ENCODE measurements at regions not wholly inside any gene's neighbourhood (a gene's known extent, or its start where the extent isn't known, plus 50 kb on each side); places are given as distances from the start of the nearest gene placed in this dataset.
"Not testable (repeated sequence)": the region's sequence is repeated elsewhere in the genome, so short reads cannot be mapped to it uniquely, and the experiment has no call there.

- Histone ChIP-seq H3K4me1 (no peaks in the 10 kb centered on the region), H3K9ac (no peak overlapping the region), H4K20me1 (no peaks in the 10 kb centered on the region), H3K4me2 (no peak overlapping the region), H3K27me3 (no peaks in the 10 kb centered on the region), H3K27ac (no peak overlapping the region), H3K36me3 (no peaks in the 10 kb centered on the region), H3K4me3 (no peak overlapping the region), H3K9me3 (no peaks in the 10 kb centered on the region)
- TF ChIP-seq Cebpa-rat (IDR thresholded peaks at IDR 0.05): no peak
These were observed 341.6 kb upstream of the PCSK5 start for GRCh38 chr9:75548871-75549270.

- Histone ChIP-seq H3K27me3 (no peaks in the 10 kb centered on the region), H3K9me3 (no peaks in the 10 kb centered on the region), H4K20me1 (no peaks in the 10 kb centered on the region), H3K9ac (no peak overlapping the region), H3K4me2 (no peak overlapping the region), H3K27ac (no peak overlapping the region), H3K36me3 (no peaks in the 10 kb centered on the region), H3K4me3 (no peak overlapping the region), H3K4me1 (no peaks in the 10 kb centered on the region)
- TF ChIP-seq Cebpa-rat (IDR thresholded peaks at IDR 0.05): no peak
These were observed 338.6 kb upstream of the PCSK5 start for GRCh38 chr9:75551861-75552260.

- no peak for TF ChIP-seq Cebpa-rat (IDR thresholded peaks at IDR 0.05)
- Histone ChIP-seq H3K4me1 (no peaks in the 10 kb centered on the region), H3K27ac (no peak overlapping the region), H3K9ac (no peak overlapping the region), H3K9me3 (no peaks in the 10 kb centered on the region), H4K20me1 (no peaks in the 10 kb centered on the region), H3K4me3 (no peak overlapping the region), H3K27me3 (no peaks in the 10 kb centered on the region), H3K4me2 (no peak overlapping the region), H3K36me3 (no peaks in the 10 kb centered on the region)
These were observed 337.5 kb upstream of the PCSK5 start for GRCh38 chr9:75552941-75553340.

- not testable (repeated sequence) for H3K4me2 ChIP-seq, H4K20me1 ChIP-seq, H3K9ac ChIP-seq, H3K27me3 ChIP-seq, H3K27ac ChIP-seq, H3K4me1 ChIP-seq, H3K9me3 ChIP-seq, H3K36me3 ChIP-seq, H3K4me3 ChIP-seq
These were observed 323.7 kb upstream of the PCSK5 start for GRCh38 chr9:75566813-75567212.

- H3K9ac ChIP-seq: no peak overlapping the region
- TF ChIP-seq Cebpa-rat (IDR thresholded peaks at IDR 0.05): no peak
- no peaks in the 10 kb centered on the region for H3K27me3 ChIP-seq
These were observed 319.9 kb upstream of the PCSK5 start for GRCh38 chr9:75570538-75570937.

GRCh38 chr9:75574569-75574968 is 315.9 kb upstream of the PCSK5 start:
- H3K4me2 ChIP-seq: no peak overlapping the region
- H3K9me3 ChIP-seq: no peaks in the 10 kb centered on the region
- no peak for TF ChIP-seq Cebpa-rat (IDR thresholded peaks at IDR 0.05)
- H3K27me3 ChIP-seq: no peaks in the 10 kb centered on the region
- H3K4me3 ChIP-seq: no peak overlapping the region
- no peaks in the 10 kb centered on the region for H3K36me3 ChIP-seq
- no peak overlapping the region for H3K9ac ChIP-seq
- H4K20me1 ChIP-seq: no peaks in the 10 kb centered on the region
- no peaks in the 10 kb centered on the region for H3K4me1 ChIP-seq
- no peak overlapping the region for H3K27ac ChIP-seq

More at GRCh38 chr9:75570538-75570937, 319.9 kb upstream of the PCSK5 start:
- 0 out of 2 replicates have a peak, but pooled peaks cover 6% of the 10 kb centered on the region for H3K9me3 ChIP-seq
- H3K36me3 ChIP-seq: no peaks in the 10 kb centered on the region
- peaks cover under 1% of the 10 kb centered on the region; the same call in 1 of the 2 replicates for H3K4me1 ChIP-seq
- no peak overlapping the region for H3K27ac ChIP-seq
- H3K4me3 ChIP-seq: no peak overlapping the region
- H4K20me1 ChIP-seq: no peaks in the 10 kb centered on the region
- H3K4me2 ChIP-seq: no peak overlapping the region

- Histone ChIP-seq H3K36me3 (no peaks in the 10 kb centered on the region), H3K9ac (no peak overlapping the region), H3K27ac (no peak overlapping the region)
These were observed 307.6 kb upstream of the PCSK5 start for GRCh38 chr9:75582870-75583269.

GRCh38 chr9:75588808-75589207 is 301.7 kb upstream of the PCSK5 start:
- Histone ChIP-seq H3K9me3 (no peaks in the 10 kb centered on the region), H3K4me3 (no peak overlapping the region), H4K20me1 (no peaks in the 10 kb centered on the region), H3K9ac (no peak overlapping the region), H3K4me2 (no peak overlapping the region), H3K36me3 (no peaks in the 10 kb centered on the region), H3K27ac (no peak overlapping the region), H3K4me1 (no peaks in the 10 kb centered on the region), H3K27me3 (no peaks in the 10 kb centered on the region)
- no peak for TF ChIP-seq Cebpa-rat (IDR thresholded peaks at IDR 0.05)

More at GRCh38 chr9:75582870-75583269, 307.6 kb upstream of the PCSK5 start:
- no peaks in the 10 kb centered on the region for H3K9me3 ChIP-seq
- H3K4me1 ChIP-seq: no peaks in the 10 kb centered on the region
- H3K4me3 ChIP-seq: no peak overlapping the region
- no peaks in the 10 kb centered on the region for H3K27me3 ChIP-seq
- no peak for TF ChIP-seq Cebpa-rat (IDR thresholded peaks at IDR 0.05)
- no peak overlapping the region for H3K4me2 ChIP-seq
- no peaks in the 10 kb centered on the region for H4K20me1 ChIP-seq

- no peak overlapping the region for H3K9ac ChIP-seq
- H3K36me3 ChIP-seq: no peaks in the 10 kb centered on the region
- no peaks in the 10 kb centered on the region for H3K4me1 ChIP-seq
- no peaks in the 10 kb centered on the region for H4K20me1 ChIP-seq
- no peak overlapping the region for H3K27ac ChIP-seq
- H3K4me3 ChIP-seq: no peak overlapping the region
- no peak overlapping the region for H3K4me2 ChIP-seq
- no peaks in the 10 kb centered on the region for H3K9me3 ChIP-seq
- H3K27me3 ChIP-seq: no peaks in the 10 kb centered on the region
- no peak for TF ChIP-seq Cebpa-rat (IDR thresholded peaks at IDR 0.05)
These were observed 301.0 kb upstream of the PCSK5 start for GRCh38 chr9:75589497-75589896.

- no peaks in the 10 kb centered on the region for H3K9me3 ChIP-seq
- H4K20me1 ChIP-seq: no peaks in the 10 kb centered on the region
- no peak overlapping the region for H3K4me2 ChIP-seq
- no peak overlapping the region for H3K9ac ChIP-seq
- no peaks in the 10 kb centered on the region for H3K27me3 ChIP-seq
- H3K4me3 ChIP-seq: no peak overlapping the region
- H3K36me3 ChIP-seq: no peaks in the 10 kb centered on the region
- H3K27ac ChIP-seq: no peak overlapping the region
- no peak for TF ChIP-seq Cebpa-rat (IDR thresholded peaks at IDR 0.05)
- H3K4me1 ChIP-seq: no peaks in the 10 kb centered on the region
These were observed 298.5 kb upstream of the PCSK5 start for GRCh38 chr9:75591972-75592371.

GRCh38 chr9:75592586-75592985 is 297.9 kb upstream of the PCSK5 start:
- Histone ChIP-seq H3K9me3 (no peaks in the 10 kb centered on the region), H3K4me1 (no peaks in the 10 kb centered on the region), H4K20me1 (no peaks in the 10 kb centered on the region), H3K4me2 (no peak overlapping the region), H3K9ac (no peak overlapping the region), H3K4me3 (no peak overlapping the region), H3K27me3 (no peaks in the 10 kb centered on the region), H3K27ac (no peak overlapping the region), H3K36me3 (no peaks in the 10 kb centered on the region)
- no peak for TF ChIP-seq Cebpa-rat (IDR thresholded peaks at IDR 0.05)

All from BLaER1 (cell line).